ENCODE measurements at regions not wholly inside any gene's neighbourhood (a gene's known extent, or its start where the extent isn't known, plus 50 kb on each side); places are given as distances from the start of the nearest gene placed in this dataset.
"Not testable (repeated sequence)": the region's sequence is repeated elsewhere in the genome, so short reads cannot be mapped to it uniquely, and the experiment has no call there.

GRCh38 chr11:92588393-92588792, 363.8 kb downstream of the FAT3 start:
- intact Hi-C loops (cut with DNase I) = no loop called here
- DNase-seq = no peak

GRCh38 chr11:92589512-92589911, 364.9 kb downstream of the FAT3 start:
- intact Hi-C loops (cut with DNase I) = no loop called here
- DNase-seq = no peak

- DNase-seq = no peak
- intact Hi-C loops (cut with DNase I) = no loop called here
Measured at GRCh38 chr11:92591521-92591920, 366.9 kb downstream of the FAT3 start.

- no peak for DNase-seq
- intact Hi-C loops (cut with DNase I) = no loop called here
Measured at GRCh38 chr11:92594251-92594650, 369.6 kb downstream of the FAT3 start.

- no peak for DNase-seq
- intact Hi-C loops (cut with DNase I) = no loop called here
Measured at GRCh38 chr11:92595052-92595451, 370.4 kb downstream of the FAT3 start.

- intact Hi-C loops (cut with DNase I) = no loop called here
- DNase-seq = no peak
Measured at GRCh38 chr11:92596596-92597317, 372.1 kb downstream of the FAT3 start.

- intact Hi-C loops (cut with DNase I) = no loop called here
- no peak for DNase-seq
Measured at GRCh38 chr11:92601048-92601447, 368.4 kb upstream of the MTNR1B start.

- DNase-seq = no peak
- intact Hi-C loops (cut with DNase I) = no loop called here
Measured at GRCh38 chr11:92605667-92606066, 363.8 kb upstream of the MTNR1B start.

GRCh38 chr11:92607969-92608722, 361.3 kb upstream of the MTNR1B start:
- no peak for DNase-seq

GRCh38 chr11:92611157-92611556, 358.3 kb upstream of the MTNR1B start:
- intact Hi-C loops (cut with DNase I) = no loop called here
- no peak for DNase-seq

More at GRCh38 chr11:92607969-92608722, 361.3 kb upstream of the MTNR1B start:
- intact Hi-C loops (cut with DNase I) = no loop called here

GRCh38 chr11:92618020-92618419, 351.4 kb upstream of the MTNR1B start:
- intact Hi-C loops (cut with DNase I); DNase-seq: not testable (repeated sequence)

GRCh38 chr11:92623055-92623454, 346.4 kb upstream of the MTNR1B start:
- no peak for DNase-seq
- intact Hi-C loops (cut with DNase I) = no loop called here

- intact Hi-C loops (cut with DNase I) = no loop called here
- no peak for DNase-seq
Measured at GRCh38 chr11:92625894-92626293, 343.6 kb upstream of the MTNR1B start.

- intact Hi-C loops (cut with DNase I) = no loop called here
- DNase-seq = no peak
Measured at GRCh38 chr11:92626624-92627023, 342.8 kb upstream of the MTNR1B start.

- intact Hi-C loops (cut with DNase I) = no loop called here
Measured at GRCh38 chr11:92627615-92628256, 341.7 kb upstream of the MTNR1B start.

GRCh38 chr11:92628401-92629292, 340.8 kb upstream of the MTNR1B start:
- intact Hi-C loops (cut with DNase I) = no loop called here
- DNase-seq = no peak

More at GRCh38 chr11:92627615-92628256, 341.7 kb upstream of the MTNR1B start:
- DNase-seq = no peak

GRCh38 chr11:92632495-92632894, 337.0 kb upstream of the MTNR1B start:
- intact Hi-C loops (cut with DNase I) = no loop called here
- no peak for DNase-seq

- intact Hi-C loops (cut with DNase I) = no loop called here
Measured at GRCh38 chr11:92633820-92634219, 335.6 kb upstream of the MTNR1B start.

GRCh38 chr11:92636543-92637188, 332.8 kb upstream of the MTNR1B start:
- DNase-seq = no peak
- intact Hi-C loops (cut with DNase I) = no loop called here

More at GRCh38 chr11:92633820-92634219, 335.6 kb upstream of the MTNR1B start:
- no peak for DNase-seq

- intact Hi-C loops (cut with DNase I) = no loop called here
- DNase-seq = no peak
Measured at GRCh38 chr11:92638678-92639077, 330.8 kb upstream of the MTNR1B start.
